ENCODE measurements at regions not wholly inside any gene's neighbourhood (a gene's known extent, or its start where the extent isn't known, plus 50 kb on each side); places are given as distances from the start of the nearest gene placed in this dataset.

DNA sequence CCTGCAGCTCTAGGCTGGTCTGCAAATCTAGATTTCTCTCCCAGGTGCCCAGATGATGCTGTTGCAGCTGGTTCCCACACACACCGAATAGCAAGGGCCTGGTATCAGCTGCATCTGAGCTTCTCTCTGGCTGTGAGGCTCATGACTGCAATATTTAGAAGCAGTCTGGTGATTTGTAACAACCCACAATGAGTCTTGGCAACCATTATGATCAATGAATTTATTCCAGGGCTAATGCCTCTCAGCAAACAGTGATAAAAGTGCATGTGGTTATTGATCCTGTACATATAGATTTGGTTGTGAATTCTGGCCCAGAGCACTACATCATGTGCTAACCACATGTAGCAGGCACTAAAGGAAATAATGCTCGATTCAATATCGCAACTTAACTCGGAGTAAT lies 114.3 kb downstream of the ASCL4 start:
- intact Hi-C loops (cut with micrococcal nuclease): loop anchor here (5.0 kb wide), 1 partner anchor 624 kb away; no protein-coding TSS in a partner anchor
- Histone ChIP-seq H4K8ac (ENCODE audit: low read depth in 2 of 2, low read length in 2 of 2) (no peak overlapping the region), H3K9ac (ENCODE audit: low read depth, low read length) (no peak overlapping the region), H2BK120ac (ENCODE audit: low read depth, low read length) (no peak overlapping the region), H3K14ac (replicated peaks; ENCODE audit: low read depth, low read length) (no peak overlapping the region), H2BK15ac (ENCODE audit: low read depth, low read length) (no peak overlapping the region), H4K91ac (ENCODE audit: insufficient read depth, low read depth, low read length) (no peak overlapping the region), H3K18ac (ENCODE audit: low read depth, low read length) (no peak overlapping the region), H3K4me2 (ENCODE audit: low read depth, low read length) (no peak overlapping the region), H3K4me1 (ENCODE audit: control insufficient read depth, insufficient read depth, low read length) (no peaks in the 10 kb centered on the region), H2AK9ac (replicated peaks; ENCODE audit: low read depth, low read length, poor library complexity) (no peak overlapping the region), H2AK5ac (ENCODE audit: low read depth, low read length) (no peak overlapping the region), H3K36me3 (ENCODE audit: control insufficient read depth, insufficient read depth, low read length) (no peaks in the 10 kb centered on the region), H3K56ac (ENCODE audit: extremely low read depth, insufficient read depth, low read length) (no peak overlapping the region), H3K23ac (ENCODE audit: low read depth, low read length) (no peak overlapping the region), H4K5ac (ENCODE audit: low read depth, low read length) (no peak overlapping the region), H2BK5ac (ENCODE audit: low read depth, low read length, poor library complexity, severe bottlenecking) (no peak overlapping the region), H3K27me3 (ENCODE audit: control insufficient read depth, insufficient read depth, low read length) (no peaks in the 10 kb centered on the region), H3K9me3 (ENCODE audit: control insufficient read depth, insufficient read depth, low read length) (no peaks in the 10 kb centered on the region), H2BK20ac (ENCODE audit: low read depth, low read length) (no peak overlapping the region), H4K20me1 (ENCODE audit: insufficient read depth, low read length) (no peaks in the 10 kb centered on the region), H3K79me1 (ENCODE audit: low read depth in 1 of 2, low read length in 2 of 2) (no peaks in the 10 kb centered on the region), H3K27ac (ENCODE audit: insufficient read depth, low read length) (no peak overlapping the region), H3K4me3 (ENCODE audit: insufficient read depth, low read depth, low read length) (no peak overlapping the region), H3K4ac (ENCODE audit: low read depth, low read length) (no peak overlapping the region), H3K9me1 (ENCODE audit: insufficient read depth, low read length) (no peaks in the 10 kb centered on the region), H2AFZ (replicated peaks; ENCODE audit: low read length, poor library complexity) (no peak overlapping the region)
- TF ChIP-seq, protein P1, sequence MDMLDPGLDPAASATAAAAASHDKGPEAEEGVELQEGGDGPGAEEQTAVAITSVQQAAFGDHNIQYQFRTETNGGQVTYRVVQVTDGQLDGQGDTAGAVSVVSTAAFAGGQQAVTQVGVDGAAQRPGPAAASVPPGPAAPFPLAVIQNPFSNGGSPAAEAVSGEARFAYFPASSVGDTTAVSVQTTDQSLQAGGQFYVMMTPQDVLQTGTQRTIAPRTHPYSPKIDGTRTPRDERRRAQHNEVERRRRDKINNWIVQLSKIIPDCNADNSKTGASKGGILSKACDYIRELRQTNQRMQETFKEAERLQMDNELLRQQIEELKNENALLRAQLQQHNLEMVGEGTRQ (IDR thresholded peaks at IDR 0.05; ENCODE audit: low read depth, low read length): no peak
- TF ChIP-seq MAFK (IDR thresholded peaks at IDR 0.05; ENCODE audit: low read depth, low read length) (no peak), MAZ (IDR thresholded peaks at IDR 0.05; ENCODE audit: borderline replicate concordance, low read depth, low read length) (no peak), NFE2L2 (IDR thresholded peaks at IDR 0.05; ENCODE audit: low read depth, low read length) (no peak), RAD21 (IDR thresholded peaks at IDR 0.05; ENCODE audit: low read length) (no peak), RCOR1 (IDR thresholded peaks at IDR 0.05; ENCODE audit: insufficient replicate concordance, low read length) (no peak), CHD1 (IDR thresholded peaks at IDR 0.05; ENCODE audit: low read depth, low read length) (no peak), SMC3 (IDR thresholded peaks at IDR 0.05; ENCODE audit: low read depth, low read length) (no peak), MXI1 (IDR thresholded peaks at IDR 0.05; ENCODE audit: borderline replicate concordance, low read depth, low read length) (no peak), FOS (IDR thresholded peaks at IDR 0.05; ENCODE audit: low read depth, low read length) (no peak)
- no peak for ATAC-seq (ENCODE audit: low read depth)
- BruUV-seq (replicated peaks): no TSS peak
- POLR2A ChIA-PET (ENCODE audit: unreplicated experiment): no interaction called here
- WGBS, 2 experiments (ENCODE audit: extremely low coverage in 2 of 2, insufficient read length in 1 of 2): 71% methylated on average over 1 of the region's 4 CpGs; no CpG with 5 or more reads in 1 of the 2 experiments
- CTCF ChIA-PET: no interaction called here
- dilution Hi-C loops (cut with HindIII; ENCODE audit: low sequenced_read_pairs, unreplicated experiment): no loop called here
- DNase-seq: no peak
- in situ Hi-C loops (cut with MboI; ENCODE audit: low sequenced_read_pairs): loop anchor here (5.0 to 25.0 kb wide), 2 partner anchors 211 to 751 kb away; no protein-coding TSS in a partner anchor

Measured in IMR-90 (cell line).